DMS153 treated with DMSO at 0.1 percent for 48 hours (cell line): ENCODE measurements at regions not wholly inside any gene's neighbourhood (a gene's known extent, or its start where the extent isn't known, plus 50 kb on each side); places are given as distances from the start of the nearest gene placed in this dataset.

ENCODE experiments used
- DNase-seq: peaks from one replicate; lab custom pipeline; 2025; ENCODE audit not compliant: unreplicated experiment; lab: John Stamatoyannopoulos, UW

DNA sequence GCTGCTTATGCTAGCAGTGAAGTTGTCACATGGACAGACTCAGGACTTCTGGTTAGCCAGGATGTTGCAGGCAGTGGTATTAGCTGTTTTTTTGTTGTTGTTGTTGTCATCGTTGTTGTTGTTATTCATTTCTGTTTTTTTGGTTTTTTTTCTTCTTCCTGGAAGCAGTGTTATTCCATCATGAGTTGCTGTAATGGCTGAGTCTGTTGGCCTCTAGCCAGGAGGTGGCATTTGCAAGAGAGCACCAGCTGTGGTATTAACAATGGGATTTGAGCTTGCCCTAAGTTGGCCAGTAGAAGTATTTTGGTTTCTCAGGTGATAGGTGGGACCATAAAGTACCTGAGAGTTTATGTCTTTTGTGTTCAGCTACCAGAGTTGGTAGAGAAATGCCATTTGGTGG lies 561.1 kb downstream of the KCTD16 start:
- DNase-seq: no peak

DNA sequence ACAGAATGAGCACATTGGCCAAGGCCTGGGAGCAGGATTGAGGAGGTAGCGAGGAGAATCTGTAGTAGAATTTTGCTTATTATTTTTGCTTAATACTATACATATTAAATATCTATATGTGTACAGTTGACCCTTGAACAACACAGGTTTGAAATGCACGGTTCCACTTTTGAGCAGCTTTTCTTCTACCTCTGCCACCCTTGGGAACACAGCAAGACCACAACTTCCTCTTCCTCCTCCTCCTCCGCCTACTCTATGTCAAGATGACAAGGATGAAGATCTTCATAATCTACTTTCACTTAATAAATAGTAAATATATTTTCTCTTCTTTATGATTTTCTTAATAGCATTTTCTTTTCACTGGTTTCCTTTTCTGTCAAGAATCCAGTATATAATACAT lies 541.4 kb downstream of the KCTD16 start:
- DNase-seq: no peak

DNA sequence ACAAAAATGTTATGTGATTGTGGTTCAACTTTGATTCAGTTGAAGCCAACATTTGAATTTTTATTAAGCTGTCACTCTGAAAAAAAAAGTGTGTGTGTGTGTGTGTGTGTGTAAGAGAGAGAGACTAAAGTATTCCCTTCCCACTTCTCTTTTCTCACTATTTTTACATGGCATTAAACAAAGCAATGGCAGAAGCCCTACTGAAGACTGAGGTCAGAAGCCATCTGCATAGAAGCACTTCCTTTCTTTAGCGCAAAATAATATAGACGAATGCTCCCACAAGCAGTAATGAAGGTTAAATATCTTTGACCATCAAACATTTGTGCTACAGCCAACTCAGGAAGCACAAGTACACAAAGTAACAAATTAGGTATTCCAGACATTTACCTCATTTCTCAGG lies 540.5 kb downstream of the KCTD16 start:
- DNase-seq: no peak

DNA sequence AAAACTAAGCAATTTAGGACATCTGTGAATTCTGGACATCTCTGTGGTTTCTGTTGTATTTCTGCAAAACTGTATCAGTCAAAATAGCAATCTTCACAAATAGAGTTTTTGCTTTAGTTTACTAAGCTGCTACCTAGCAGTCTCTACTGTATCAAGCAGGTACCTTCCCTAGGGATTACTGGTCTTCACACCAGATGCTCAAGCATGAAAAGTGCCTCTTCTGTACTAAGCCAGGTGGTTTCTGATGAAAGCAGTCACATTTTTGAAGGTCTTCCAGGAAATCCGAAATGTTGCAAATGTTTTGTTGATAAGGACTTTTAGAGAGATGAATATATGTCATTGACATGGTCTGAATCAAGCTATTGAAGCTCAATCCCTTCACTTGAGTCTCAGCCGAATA lies 540.0 kb downstream of the KCTD16 start:
- no peak for DNase-seq

DNA sequence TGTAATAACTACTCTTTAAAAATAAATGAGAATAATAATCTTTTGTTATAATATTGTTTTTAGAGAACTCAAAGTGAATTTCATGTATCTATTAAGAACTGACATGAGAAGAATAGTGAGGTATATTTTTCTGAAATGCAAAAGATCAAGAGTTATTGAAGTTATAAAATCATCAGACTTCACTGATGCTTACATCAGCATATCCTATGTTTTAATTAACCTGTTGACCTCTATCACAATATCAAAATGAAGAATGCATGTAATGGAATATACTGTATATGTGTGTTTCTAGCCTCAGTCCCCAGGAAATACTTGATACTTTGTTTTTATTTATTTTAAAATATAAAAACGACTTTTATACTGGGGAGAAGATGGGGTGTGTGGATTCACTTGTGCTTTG lies 533.1 kb downstream of the KCTD16 start:
- DNase-seq: no peak

DNA sequence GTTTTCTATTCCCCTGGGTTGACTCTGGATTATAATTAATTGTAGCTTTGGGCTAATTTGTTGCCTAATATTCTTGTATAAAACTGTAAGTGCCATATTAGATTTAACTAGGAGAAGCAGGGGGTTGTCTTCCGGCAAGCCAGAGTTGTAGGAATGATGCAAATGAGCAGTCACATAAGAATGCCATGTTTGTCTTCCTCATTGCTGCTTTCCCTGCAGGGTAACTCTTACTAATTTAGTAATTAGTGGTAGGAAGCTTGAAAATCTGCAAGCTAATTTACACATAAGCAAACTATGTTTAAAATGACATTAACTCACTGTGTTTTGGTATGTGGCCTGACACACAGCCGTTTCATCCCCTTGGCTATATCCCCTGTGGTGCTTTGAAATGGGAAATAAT lies 527.8 kb downstream of the KCTD16 start:
- DNase-seq: no peak

DNA sequence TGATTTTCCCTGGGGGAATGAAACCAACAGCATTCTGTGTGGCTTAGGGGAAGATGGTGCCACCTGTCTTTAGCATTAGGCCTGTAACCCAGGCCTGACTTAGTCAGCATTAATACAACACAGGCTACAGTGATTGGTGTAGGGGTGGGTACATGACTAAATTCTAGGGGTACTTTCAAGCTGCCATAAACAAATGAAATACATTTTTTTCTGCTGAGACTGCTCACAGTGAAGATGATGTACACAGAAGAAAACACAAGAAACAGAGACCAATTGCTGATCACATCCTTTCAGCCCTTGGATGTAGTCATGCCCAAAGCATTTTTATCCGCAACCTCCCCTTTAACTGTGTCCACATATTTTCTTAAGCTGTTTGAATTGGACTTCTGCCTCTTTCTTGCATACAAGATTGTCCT lies 527.2 kb downstream of the KCTD16 start:
- DNase-seq: no peak

DNA sequence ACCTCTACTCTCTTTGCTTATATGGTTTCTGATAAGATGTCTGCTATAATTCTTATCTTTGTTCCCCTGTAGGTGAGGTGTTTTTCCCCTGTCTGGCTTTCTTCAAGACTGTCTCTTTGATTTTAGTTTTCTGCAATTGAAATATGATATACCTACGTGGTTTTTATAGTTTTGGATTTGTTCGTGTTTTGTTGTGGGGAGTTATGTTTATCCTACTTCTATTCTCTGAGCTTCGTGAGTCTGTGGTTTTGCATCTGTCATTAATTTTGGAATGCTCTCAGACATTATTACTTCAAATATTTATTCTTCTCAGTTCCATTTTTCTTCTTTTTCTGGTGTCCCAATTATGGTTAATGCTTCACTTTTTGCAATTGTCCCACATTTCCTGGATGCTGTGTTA lies 521.3 kb downstream of the KCTD16 start:
- DNase-seq: no peak

DNA sequence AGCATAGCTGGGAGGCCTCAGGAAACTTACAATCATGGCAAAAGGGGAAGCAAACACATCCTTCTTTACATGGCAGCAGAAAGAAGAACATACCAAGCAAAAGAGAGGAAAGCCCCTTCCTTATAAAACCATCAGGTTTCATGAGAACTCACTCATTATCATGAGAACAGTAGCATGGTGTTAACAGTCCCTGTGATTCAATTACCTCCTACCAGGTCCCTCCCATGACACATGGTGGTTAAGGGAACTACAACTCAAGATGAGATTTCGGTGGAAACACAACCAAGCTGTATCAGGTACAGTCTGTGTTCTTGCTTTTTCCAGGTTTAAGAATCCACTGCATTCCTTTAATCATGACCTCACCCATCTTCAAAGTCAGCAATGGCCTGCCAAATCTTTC lies 514.2 kb downstream of the KCTD16 start:
- no peak for DNase-seq

DNA sequence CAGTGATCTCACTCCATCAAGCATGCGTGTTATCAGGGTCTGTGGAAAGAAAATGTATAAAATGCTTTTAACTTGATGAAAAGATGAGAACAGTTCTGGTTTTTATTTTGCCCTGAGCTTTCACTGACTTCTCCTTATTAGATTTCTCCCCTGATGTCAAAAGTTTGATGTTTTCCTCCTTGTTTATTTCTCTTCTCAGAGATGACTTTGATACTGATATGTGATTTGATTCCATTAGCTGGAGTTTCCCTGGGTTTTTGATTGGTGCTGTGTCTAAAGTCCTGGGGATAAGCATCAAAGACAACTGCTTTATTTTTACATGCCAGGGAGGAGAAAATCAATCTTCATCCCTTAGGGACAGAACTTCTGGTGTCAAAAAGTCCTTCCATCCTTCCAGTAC lies 510.0 kb downstream of the KCTD16 start:
- DNase-seq: no peak

DNA sequence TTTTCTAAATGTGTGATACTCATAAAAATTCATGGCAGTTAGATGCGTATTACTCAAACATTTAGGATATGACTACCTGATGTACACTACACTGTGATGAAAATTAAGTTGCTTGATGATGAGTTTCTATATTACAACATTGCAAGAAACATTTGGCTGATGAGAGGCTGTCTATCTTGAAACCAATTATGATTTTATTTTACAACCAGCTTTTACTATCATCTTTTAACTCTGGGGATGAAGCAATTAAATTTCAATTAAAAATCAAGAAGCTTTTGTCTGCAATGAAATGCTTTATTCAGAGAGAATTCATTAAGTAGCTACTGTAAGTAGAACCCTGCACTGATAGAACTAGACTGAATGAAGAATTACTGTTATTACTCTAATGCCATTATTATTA lies 500.4 kb downstream of the KCTD16 start:
- DNase-seq: no peak

DNA sequence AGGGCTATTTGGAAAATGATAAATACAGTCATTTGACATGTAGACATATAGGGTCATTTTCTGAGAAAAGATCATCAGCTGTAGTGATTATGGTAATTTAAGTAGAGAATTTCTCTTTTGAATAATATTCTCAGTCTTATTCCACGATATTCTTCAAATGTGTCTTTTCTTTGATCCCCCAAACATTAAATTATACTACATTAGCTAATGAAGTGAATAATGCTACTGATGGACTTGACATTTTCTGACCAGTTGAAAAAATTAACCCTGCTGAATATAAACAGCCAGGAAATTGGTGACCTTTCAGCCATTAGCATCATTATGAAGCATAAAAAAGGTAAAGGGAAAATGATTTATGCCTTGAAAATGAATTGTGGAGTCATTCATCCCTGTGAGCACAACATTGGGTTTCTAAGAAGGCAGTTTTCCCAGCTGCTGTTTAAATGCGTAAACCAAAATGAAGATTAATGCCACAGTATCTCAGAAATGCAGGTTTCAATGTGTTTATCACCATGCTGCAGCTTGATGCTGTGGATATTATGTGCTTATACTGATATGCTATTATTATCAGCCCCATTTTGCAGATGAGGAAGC lies 489.1 kb downstream of the KCTD16 start:
- DNase-seq: no peak

DNA sequence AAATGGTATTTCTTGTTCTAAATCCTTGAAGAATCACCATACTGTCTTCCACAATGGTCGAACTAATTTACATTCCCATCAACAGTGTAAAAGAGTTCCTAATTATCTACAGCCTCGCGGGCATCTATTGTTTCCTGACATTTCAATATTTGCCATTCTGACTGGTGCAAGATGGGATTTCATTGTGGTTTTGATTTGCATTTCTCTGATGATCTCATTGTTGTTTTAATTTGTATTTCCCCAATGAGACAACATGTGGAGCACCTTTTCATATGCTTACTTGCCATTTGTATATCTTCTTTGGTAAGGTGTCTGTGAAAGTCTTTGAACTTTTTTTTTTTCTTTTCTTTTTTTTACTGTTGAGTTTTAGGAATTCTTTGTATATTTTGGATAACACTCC lies 473.6 kb downstream of the KCTD16 start:
- DNase-seq: no peak

DNA sequence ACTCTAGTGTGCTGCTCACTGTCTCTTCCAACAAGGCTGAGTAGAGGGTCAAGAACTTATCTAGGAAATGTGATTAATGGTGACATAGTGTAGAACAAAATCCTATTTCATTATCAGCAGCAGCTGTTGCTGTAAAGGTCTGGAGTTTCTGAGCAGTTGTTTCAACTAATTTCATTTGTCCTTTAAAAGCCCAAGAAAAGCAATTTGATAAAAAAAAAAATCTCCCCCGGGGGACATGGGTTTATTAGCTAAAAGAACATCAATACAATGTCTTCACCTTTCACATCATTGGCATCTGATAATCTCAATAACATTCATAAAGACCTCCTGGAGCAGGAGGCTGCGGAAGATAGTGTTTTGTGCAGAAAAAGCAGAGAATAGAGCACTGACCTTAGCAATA lies 468.1 kb downstream of the KCTD16 start:
- no peak for DNase-seq

DNA sequence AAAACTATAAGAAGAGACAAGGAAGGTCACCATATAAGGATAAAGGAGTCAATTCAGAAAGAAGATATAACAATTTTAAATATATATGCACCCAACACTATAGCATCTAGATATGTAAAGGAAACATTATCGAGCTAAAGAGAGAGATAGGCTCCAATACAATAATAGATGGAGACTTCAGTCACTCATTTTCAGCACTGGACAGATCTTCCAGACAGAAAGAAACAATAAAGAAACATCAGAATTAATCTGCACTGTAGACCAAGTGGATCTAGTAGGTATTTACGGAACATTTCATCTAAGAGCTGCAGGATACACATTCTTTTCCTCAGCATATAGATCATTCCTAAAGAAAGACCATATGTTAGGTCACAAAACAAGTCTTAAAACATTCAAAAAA lies 463.5 kb downstream of the KCTD16 start:
- no peak for DNase-seq

DNA sequence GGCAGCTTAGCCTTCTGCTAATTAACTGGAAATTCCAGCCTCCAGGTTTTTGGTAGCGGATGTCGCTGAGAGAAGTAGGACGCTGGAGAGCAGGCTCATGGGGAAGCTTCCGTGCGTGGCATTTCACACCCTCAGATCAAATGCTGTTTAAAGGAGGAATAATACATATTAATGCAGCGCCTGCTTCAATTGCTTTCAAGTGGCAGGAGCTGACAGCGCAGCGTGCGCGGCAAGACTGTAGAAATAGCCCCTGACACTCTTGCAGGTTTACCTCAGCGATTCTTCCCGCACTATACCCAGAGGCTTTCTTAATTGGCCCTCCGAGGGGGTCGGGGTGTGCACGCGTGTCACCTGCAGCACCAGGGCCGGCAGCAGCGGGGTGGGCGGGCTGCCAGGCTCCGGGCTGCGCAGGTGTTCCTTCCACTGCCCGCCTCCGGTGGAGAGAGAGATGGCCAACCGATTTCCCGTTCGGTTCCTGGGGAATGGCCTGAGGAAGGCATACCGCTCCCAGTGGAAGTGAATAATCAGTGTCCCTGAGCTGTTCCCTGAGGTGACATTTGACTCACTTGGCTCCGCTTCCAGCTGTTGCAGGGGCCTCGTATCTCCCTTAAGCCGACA lies 427.9 kb downstream of the KCTD16 start:
- DNase-seq: peak; percentile 25

DNA sequence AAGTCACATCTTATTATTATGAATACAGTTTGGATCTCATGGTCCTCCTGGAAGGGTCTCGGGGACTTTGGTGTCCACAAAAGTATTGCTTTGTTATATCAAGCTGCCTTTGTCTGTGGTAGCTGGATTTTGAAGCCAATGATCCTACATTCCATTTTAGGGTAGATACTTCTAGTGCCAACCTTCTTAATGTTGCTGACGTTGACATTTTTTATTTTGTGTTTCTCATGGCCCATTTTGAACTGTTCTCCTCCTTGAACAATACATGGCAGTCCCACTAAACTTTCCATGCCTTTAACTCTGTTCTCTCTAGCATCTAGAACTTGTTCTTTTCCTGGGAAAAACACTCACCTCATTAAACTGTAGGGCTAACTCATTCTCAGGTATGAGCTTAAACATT lies 425.8 kb downstream of the KCTD16 start:
- no peak for DNase-seq

DNA sequence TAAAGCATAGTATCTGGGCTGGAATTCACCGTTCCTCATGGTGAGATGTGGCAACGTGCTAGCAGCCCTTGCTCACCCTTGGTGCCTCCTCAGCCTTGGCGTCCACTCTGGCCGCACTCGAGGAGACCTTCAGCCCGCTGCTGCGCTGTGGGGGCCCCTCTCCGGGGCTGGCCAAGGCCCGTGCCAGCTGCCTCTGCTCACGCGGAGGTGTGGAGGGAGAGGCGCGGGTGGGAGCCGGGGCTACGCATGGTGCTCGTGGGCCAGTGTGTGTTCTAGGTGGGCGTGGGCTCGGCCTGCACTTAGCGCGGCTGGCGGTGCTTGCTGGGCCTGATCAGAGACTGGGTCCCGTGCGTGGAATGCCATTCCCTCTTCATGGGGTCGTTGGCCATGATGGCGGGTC lies 424.2 kb downstream of the KCTD16 start:
- DNase-seq: no peak

DNA sequence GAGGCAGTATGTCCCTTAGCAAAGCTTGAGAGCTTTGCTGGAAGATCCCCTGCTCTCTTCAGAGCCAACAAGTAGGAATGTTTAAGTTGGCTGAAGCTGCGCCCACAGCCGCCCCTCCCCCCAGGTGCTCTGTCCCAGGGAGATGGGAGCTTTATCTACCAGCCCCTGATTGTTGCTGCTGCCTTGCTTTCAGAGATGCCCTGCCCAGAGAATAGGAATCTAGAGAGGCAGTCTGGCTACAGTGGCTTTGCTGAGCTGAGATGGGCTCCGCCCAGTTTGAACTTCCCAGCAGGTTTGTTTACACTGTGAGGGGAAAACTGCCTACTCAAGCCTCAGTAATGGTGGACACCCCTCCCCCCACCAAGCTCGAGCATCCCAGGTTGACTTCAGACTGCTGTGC lies 423.6 kb downstream of the KCTD16 start:
- DNase-seq: peak; percentile 5

DNA sequence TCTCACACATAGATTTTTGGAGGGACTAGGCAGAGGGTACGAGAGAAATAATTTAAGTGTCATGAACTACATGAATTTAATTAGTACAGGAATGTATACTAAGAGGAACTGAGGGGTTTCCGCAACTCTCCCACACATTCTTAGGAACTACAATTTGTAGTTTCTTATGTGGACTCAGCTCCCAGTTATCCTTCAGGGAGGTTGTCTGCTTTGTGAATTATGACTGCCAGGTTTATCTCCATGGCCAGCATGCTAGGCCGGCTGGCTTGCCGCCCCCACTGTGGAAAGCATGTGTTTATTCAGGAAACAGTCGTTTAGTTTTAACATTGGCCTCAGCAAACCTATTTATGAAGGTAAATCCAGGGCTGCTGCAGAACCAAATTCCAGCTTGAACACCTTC lies 415.0 kb downstream of the KCTD16 start:
- no peak for DNase-seq

DNA sequence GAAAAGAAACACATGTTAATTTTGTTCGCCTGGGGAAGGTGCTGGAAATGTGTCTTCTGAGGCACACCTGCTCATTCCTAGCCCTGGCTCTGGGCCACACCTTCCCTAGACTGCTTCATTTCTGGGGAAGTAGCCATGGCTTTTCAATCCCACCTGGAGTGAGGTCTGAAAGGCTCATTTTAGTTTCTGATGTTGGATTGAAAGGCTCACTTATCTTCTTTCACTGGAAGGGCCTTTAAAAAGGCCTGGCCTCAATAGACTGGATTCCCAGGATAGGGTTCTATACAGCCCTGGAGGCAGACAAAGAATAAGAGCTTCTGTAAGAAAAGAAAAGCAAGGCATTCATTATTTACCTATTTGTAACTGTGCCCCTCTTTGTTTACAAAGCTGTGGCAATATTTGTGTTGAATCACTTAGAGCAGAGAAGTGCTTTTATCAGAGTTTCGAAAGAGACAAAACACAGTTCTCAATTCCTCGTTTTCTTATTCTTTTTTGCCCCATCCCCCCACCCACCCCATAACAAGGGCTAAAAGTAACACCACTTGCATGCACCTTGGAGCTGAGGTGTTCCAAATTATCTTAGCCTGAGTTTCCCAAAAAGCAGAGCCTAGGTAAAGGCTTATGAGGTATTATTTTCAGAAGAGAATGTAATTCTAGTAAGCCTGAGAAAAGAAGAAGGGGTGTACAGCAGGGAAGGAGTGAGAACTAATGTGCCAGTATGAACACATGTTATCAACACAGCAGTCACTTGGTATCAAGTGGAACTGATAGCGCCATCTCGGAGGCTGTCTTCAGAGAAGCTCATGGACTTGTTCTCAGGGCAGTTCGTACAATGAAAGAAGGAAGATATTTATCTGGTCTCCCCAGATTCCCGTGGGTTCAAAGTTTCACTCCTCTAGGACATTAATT lies 413.1 kb downstream of the KCTD16 start:
- no peak for DNase-seq

DNA sequence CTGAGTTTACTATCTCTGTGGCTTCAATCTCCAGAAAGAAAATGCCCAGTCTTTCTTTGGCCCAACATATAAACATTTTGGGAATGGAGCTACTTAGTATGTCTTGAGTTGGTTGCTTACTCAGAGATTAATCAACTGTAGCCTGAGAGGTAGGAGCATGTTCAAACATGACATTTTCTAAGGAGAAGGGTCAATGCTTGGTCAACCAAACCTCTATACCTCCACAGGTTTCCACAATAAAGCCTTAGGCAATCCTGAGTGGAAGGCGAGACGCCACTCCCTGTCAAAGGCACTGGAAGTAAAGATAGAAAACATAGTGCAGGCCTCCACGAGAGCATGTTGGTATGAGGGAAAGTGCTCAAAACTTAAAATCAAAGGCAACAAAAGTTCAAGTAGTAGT lies 411.4 kb downstream of the KCTD16 start:
- no peak for DNase-seq
